ENCODE measurements at regions not wholly inside any gene's neighbourhood (a gene's known extent, or its start where the extent isn't known, plus 50 kb on each side); places are given as distances from the start of the nearest gene placed in this dataset.

GRCh38 chr20:19821606-19822005 lies 63.5 kb downstream of the RIN2 start:
- Histone ChIP-seq H3K9ac (ENCODE audit: low read length) (no peak overlapping the region), H2AFZ (ENCODE audit: low read depth, low read length) (no peak overlapping the region), H3K9me3 (ENCODE audit: insufficient read depth, low read length) (no peaks in the 10 kb centered on the region)

GRCh38 chr20:19823216-19823615 lies 65.2 kb downstream of the RIN2 start:
- Histone ChIP-seq H3K4me3 (ENCODE audit: low read length) (no peak overlapping the region), H2AFZ (ENCODE audit: low read depth, low read length) (no peak overlapping the region), H3K27me3 (ENCODE audit: low read depth, low read length) (no peaks in the 10 kb centered on the region), H3K4me1 (ENCODE audit: low read length) (peaks cover 28% of the 10 kb centered on the region), H4K20me1 (ENCODE audit: insufficient read depth, low read length) (no peaks in the 10 kb centered on the region), H3K27ac (ENCODE audit: low read length) (no peak overlapping the region), H3K36me3 (replicated peaks; ENCODE audit: low read depth, low read length) (no peaks in the 10 kb centered on the region), H3K4me2 (ENCODE audit: low read length) (no peak overlapping the region), H3K9me3 (ENCODE audit: insufficient read depth, low read length) (no peaks in the 10 kb centered on the region), H3K9ac (ENCODE audit: low read length) (no peak overlapping the region), H3K79me2 (ENCODE audit: low read length) (no peaks in the 10 kb centered on the region)
- TF ChIP-seq CTCF (IDR thresholded peaks at IDR 0.05; ENCODE audit: low read depth, low read length) (no peak), EZH2phosphoT487 (IDR thresholded peaks at IDR 0.05; ENCODE audit: low read depth) (no peak)

More at GRCh38 chr20:19821606-19822005, 63.5 kb downstream of the RIN2 start:
- no peak overlapping the region for H3K4me3 ChIP-seq (ENCODE audit: low read length)
- no peaks in the 10 kb centered on the region for H3K79me2 ChIP-seq (ENCODE audit: low read length)
- H3K36me3 ChIP-seq (replicated peaks; ENCODE audit: low read depth, low read length) = no peaks in the 10 kb centered on the region
- H3K27me3 ChIP-seq (ENCODE audit: low read depth, low read length) = no peaks in the 10 kb centered on the region
- H4K20me1 ChIP-seq (ENCODE audit: insufficient read depth, low read length) = no peaks in the 10 kb centered on the region
- peaks cover 21% of the 10 kb centered on the region for H3K4me1 ChIP-seq (ENCODE audit: low read length)
- no peak overlapping the region for H3K27ac ChIP-seq (ENCODE audit: low read length)
- no peak for TF ChIP-seq EZH2phosphoT487 (IDR thresholded peaks at IDR 0.05; ENCODE audit: low read depth)
- TF ChIP-seq CTCF (IDR thresholded peaks at IDR 0.05; ENCODE audit: low read depth, low read length) = no peak
- no peak overlapping the region for H3K4me2 ChIP-seq (ENCODE audit: low read length)

- Histone ChIP-seq H3K36me3 (replicated peaks; ENCODE audit: low read depth, low read length) (no peaks in the 10 kb centered on the region), H3K4me1 (ENCODE audit: low read length) (peaks cover 36% of the 10 kb centered on the region), H3K27me3 (ENCODE audit: low read depth, low read length) (no peaks in the 10 kb centered on the region), H3K79me2 (ENCODE audit: low read length) (no peaks in the 10 kb centered on the region), H3K4me2 (ENCODE audit: low read length) (no peak overlapping the region), H4K20me1 (ENCODE audit: insufficient read depth, low read length) (no peaks in the 10 kb centered on the region), H3K9ac (ENCODE audit: low read length) (no peak overlapping the region), H3K4me3 (ENCODE audit: low read length) (no peak overlapping the region), H3K9me3 (ENCODE audit: insufficient read depth, low read length) (no peaks in the 10 kb centered on the region), H3K27ac (ENCODE audit: low read length) (no peak overlapping the region), H2AFZ (ENCODE audit: low read depth, low read length) (no peak overlapping the region)
- TF ChIP-seq EZH2phosphoT487 (IDR thresholded peaks at IDR 0.05; ENCODE audit: low read depth) (no peak), CTCF (IDR thresholded peaks at IDR 0.05; ENCODE audit: low read depth, low read length) (no peak)
Observed at GRCh38 chr20:19823971-19824370, 65.9 kb downstream of the RIN2 start.

GRCh38 chr20:19824861-19825260 lies 66.8 kb downstream of the RIN2 start:
- H3K4me2 ChIP-seq (ENCODE audit: low read length) = no peak overlapping the region
- no peaks in the 10 kb centered on the region for H4K20me1 ChIP-seq (ENCODE audit: insufficient read depth, low read length)
- H3K9ac ChIP-seq (ENCODE audit: low read length) = no peak overlapping the region
- no peaks in the 10 kb centered on the region for H3K9me3 ChIP-seq (ENCODE audit: insufficient read depth, low read length)
- no peak overlapping the region for H2AFZ ChIP-seq (ENCODE audit: low read depth, low read length)
- H3K27ac ChIP-seq (ENCODE audit: low read length) = no peak overlapping the region
- H3K36me3 ChIP-seq (replicated peaks; ENCODE audit: low read depth, low read length) = no peaks in the 10 kb centered on the region
- no peaks in the 10 kb centered on the region for H3K79me2 ChIP-seq (ENCODE audit: low read length)
- H3K27me3 ChIP-seq (ENCODE audit: low read depth, low read length) = no peaks in the 10 kb centered on the region
- H3K4me3 ChIP-seq (ENCODE audit: low read length) = no peak overlapping the region
- TF ChIP-seq CTCF (IDR thresholded peaks at IDR 0.05; ENCODE audit: low read depth, low read length) (no peak), EZH2phosphoT487 (IDR thresholded peaks at IDR 0.05; ENCODE audit: low read depth) (no peak)
- H3K4me1 ChIP-seq (ENCODE audit: low read length) = peaks cover 36% of the 10 kb centered on the region
